ENCODE measurements at regions not wholly inside any gene's neighbourhood (a gene's known extent, or its start where the extent isn't known, plus 50 kb on each side); places are given as distances from the start of the nearest gene placed in this dataset.

DNA sequence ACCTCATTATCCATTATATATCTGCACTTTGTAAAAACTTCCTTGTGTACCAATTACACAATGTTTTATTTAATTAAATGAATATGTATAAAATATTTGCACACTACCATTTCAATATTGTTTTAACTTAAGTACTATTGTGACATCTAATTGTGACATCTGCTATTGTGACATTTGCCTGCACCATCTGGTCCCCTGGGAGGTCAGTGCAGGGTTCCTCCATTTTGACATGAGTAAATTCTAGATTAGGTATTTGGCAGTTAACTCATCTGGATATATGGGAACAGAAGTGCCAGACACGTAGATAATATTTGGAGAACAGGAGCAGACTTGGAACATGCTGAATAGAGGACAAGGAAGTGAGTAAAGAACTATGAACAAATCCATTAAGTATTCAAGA lies 332.1 kb downstream of the VGLL3 start:
- TF ChIP-seq, protein P1, sequence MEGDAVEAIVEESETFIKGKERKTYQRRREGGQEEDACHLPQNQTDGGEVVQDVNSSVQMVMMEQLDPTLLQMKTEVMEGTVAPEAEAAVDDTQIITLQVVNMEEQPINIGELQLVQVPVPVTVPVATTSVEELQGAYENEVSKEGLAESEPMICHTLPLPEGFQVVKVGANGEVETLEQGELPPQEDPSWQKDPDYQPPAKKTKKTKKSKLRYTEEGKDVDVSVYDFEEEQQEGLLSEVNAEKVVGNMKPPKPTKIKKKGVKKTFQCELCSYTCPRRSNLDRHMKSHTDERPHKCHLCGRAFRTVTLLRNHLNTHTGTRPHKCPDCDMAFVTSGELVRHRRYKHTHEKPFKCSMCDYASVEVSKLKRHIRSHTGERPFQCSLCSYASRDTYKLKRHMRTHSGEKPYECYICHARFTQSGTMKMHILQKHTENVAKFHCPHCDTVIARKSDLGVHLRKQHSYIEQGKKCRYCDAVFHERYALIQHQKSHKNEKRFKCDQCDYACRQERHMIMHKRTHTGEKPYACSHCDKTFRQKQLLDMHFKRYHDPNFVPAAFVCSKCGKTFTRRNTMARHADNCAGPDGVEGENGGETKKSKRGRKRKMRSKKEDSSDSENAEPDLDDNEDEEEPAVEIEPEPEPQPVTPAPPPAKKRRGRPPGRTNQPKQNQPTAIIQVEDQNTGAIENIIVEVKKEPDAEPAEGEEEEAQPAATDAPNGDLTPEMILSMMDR (IDR thresholded peaks at IDR 0.05): no peak
- no peak for TF ChIP-seq POLR2A (IDR thresholded peaks at IDR 0.05)

All from lower leg skin (tissue), 3 donors.